K562 (cell line): ENCODE measurements at regions not wholly inside any gene's neighbourhood (a gene's known extent, or its start where the extent isn't known, plus 50 kb on each side); places are given as distances from the start of the nearest gene placed in this dataset.

Experiments
- ATAC-seq: fragments of 200-7000 bp; cut with Tn5 transposase; 3 replicates; pipeline ENCODE4 v1.9.1; 2020; ENCODE audit warnings: moderate library complexity
- BruUV-seq: library from RNA; stranded (reverse); fragments of 400-500 nt; replicated peaks from 2 replicates; lab custom pipeline; 2021; lab: Mats Ljungman, UMichigan
- CTCF ChIA-PET: fragments of 300-600 bp; formaldehyde crosslinking; extraction: SDS; loops from one replicate; lab custom pipeline; 2021; ENCODE audit warnings: low intra/inter-chr PET ratio; lab: Yijun Ruan, JAX
- POLR2A ChIA-PET: fragments of 300-600, 350-650 bp; sonication (Branson Sonifier 250); formaldehyde crosslinking; extraction: SDS; loops from one replicate; lab custom pipeline; 2021; ENCODE audit warnings: antibody characterized with exemption, inconsistent platforms; lab: Yijun Ruan, JAX
- DNase-seq, 4 experiments: peaks; one replicate each; pipeline versions ENCODE4 v3.0.0 to v3.0.0-alpha.2; 2011 to 2018; ENCODE audit warnings: low spot score in 3 of 4, mixed read lengths in 3 of 4; ENCODE audit errors: extremely low read depth in 1 of 4
- FAIRE-seq: peaks from 2 replicates; lab custom pipeline; 2011; peaks lifted over from hg19 to GRCh38; lab: Jason Lieb, UNC
- H2AFZ ChIP-seq: 2 replicates; pipeline ENCODE4 v1.6.0; 2011; ENCODE audit warnings: low read depth, low read length, control low read depth, inconsistent platforms
- H3K27ac ChIP-seq: fragments of 200-600 bp; 3 replicates; pipeline ENCODE4 v1.8.0; 2011; ENCODE audit warnings: low read depth, mild to moderate bottlenecking, control low read depth, inconsistent platforms, low read length, moderate library complexity, mixed read lengths; ENCODE audit errors: extremely low read depth
- H3K27me3 ChIP-seq, 2 experiments: fragments of 300-600 bp in 1 of 2; 2 replicates in 1 of 2; 3 replicates in 1 of 2; pipeline versions ENCODE4 v1.6.0 to v1.8.0; 2011; ENCODE audit warnings: inconsistent platforms in 2 of 2, low read length in 2 of 2, mild to moderate bottlenecking in 1 of 2, mixed read lengths in 1 of 2, moderate library complexity in 1 of 2; ENCODE audit not compliant: control insufficient read depth in 2 of 2, insufficient read depth in 2 of 2
- H3K36me3 ChIP-seq: fragments of 300-600 bp; 3 replicates; pipeline ENCODE4 v1.8.0; 2011; ENCODE audit warnings: mild to moderate bottlenecking, low read length, inconsistent platforms; ENCODE audit not compliant: control insufficient read depth, insufficient read depth
- H3K4me1 ChIP-seq, 2 experiments: fragments of 200-600 bp in 1 of 2; replicated peaks in 1 of 2; 2 replicates in 1 of 2; 3 replicates in 1 of 2; pipeline versions ENCODE4 v1.5.1 to v1.8.0; 2011; ENCODE audit warnings: inconsistent platforms in 2 of 2, low read length in 2 of 2, mild to moderate bottlenecking in 1 of 2, mixed read lengths in 1 of 2, moderate library complexity in 1 of 2; ENCODE audit not compliant: control insufficient read depth in 2 of 2, insufficient read depth in 2 of 2
- H3K4me2 ChIP-seq: 2 replicates; pipeline ENCODE4 v1.6.1; 2011; ENCODE audit warnings: low read length, control low read depth, inconsistent platforms, mixed read lengths; ENCODE audit not compliant: insufficient read depth
- H3K4me3 ChIP-seq: fragments of 200-600 bp; sonication (generic), shearing (Covaris generic); 2 replicates; pipeline ENCODE4 v1.5.1; 2016; ENCODE audit warnings: control low read depth, inconsistent platforms
- H3K79me2 ChIP-seq: fragments of 200-600 bp; 3 replicates; pipeline ENCODE4 v1.8.0; 2011; ENCODE audit warnings: low read length, inconsistent platforms; ENCODE audit not compliant: control insufficient read depth, insufficient read depth
- H3K9ac ChIP-seq, 2 experiments: 2 replicates each; pipeline versions ENCODE4 v1.6.0 to v1.6.1; 2011; ENCODE audit warnings: low read depth in 2 of 2, low read length in 2 of 2, control low read depth in 1 of 2, inconsistent platforms in 1 of 2, mild to moderate bottlenecking in 1 of 2, mixed read lengths in 1 of 2; ENCODE audit not compliant: insufficient read depth in 1 of 2
- H3K9me1 ChIP-seq: one replicate; pipeline ENCODE4 v1.6.0; 2011; ENCODE audit warnings: inconsistent platforms, mild to moderate bottlenecking, low read length, moderate library complexity; ENCODE audit not compliant: control insufficient read depth, insufficient read depth
- H3K9me3 ChIP-seq: replicated peaks from 2 replicates; pipeline ENCODE4 v1.5.1; 2011; ENCODE audit warnings: low read depth, low read length, inconsistent platforms; ENCODE audit not compliant: control insufficient read depth, insufficient read depth
- H4K20me1 ChIP-seq: replicated peaks from 2 replicates; pipeline ENCODE4 v1.6.1; 2011; ENCODE audit warnings: low read length, inconsistent platforms, mixed read lengths; ENCODE audit not compliant: control insufficient read depth, insufficient read depth
- CLOCK ChIP-seq: fragments of 250-450 bp; sonication (Bioruptor Pico); IDR thresholded peaks from 2 replicates; pipeline ENCODE4 v1.4.0; 2020; ENCODE audit warnings: mild to moderate bottlenecking, moderate library complexity, borderline replicate concordance
- MAZ ChIP-seq, 2 experiments: fragments of 450-650 bp in 1 of 2; sonication (generic) in 1 of 2; formaldehyde crosslinking; IDR thresholded peaks in 1 of 2; conservative IDR thresholded peaks in 1 of 2; 2 replicates each; pipeline versions ENCODE4 v1.4.0 to v1.5.0; 2020; ENCODE audit warnings: mild to moderate bottlenecking in 1 of 2, missing genetic modification reagents in 1 of 2
- MYBL2 ChIP-seq, 2 experiments: fragments of 450-650 bp in 1 of 2; sonication (generic) in 1 of 2; formaldehyde crosslinking in 1 of 2; IDR thresholded peaks; 2 replicates each; pipeline versions ENCODE4 v1.6.1 to v1.8.1; 2017 to 2022; ENCODE audit warnings: borderline replicate concordance in 1 of 2, inconsistent platforms in 1 of 2, low read depth in 1 of 2, mild to moderate bottlenecking in 1 of 2, missing genetic modification reagents in 1 of 2, moderate library complexity in 1 of 2
- NFIC ChIP-seq: fragments of 450-650 bp; IDR thresholded peaks from 2 replicates; pipeline ENCODE4 v1.6.1; 2017; ENCODE audit warnings: mild to moderate bottlenecking, inconsistent platforms
- PCBP1 ChIP-seq: fragments of 200-400 bp; formaldehyde crosslinking; IDR thresholded peaks from 2 replicates; pipeline ENCODE4 v1.6.1; 2018; ENCODE audit warnings: mild to moderate bottlenecking, low read depth, low read length; ENCODE audit not compliant: poor library complexity, severe bottlenecking
- RBM22 ChIP-seq: fragments of 200-400 bp; formaldehyde crosslinking; IDR thresholded peaks from 2 replicates; pipeline ENCODE4 v1.6.1; 2018; ENCODE audit warnings: low read length, low read depth; ENCODE audit not compliant: poor library complexity, severe bottlenecking
- SMAD2 ChIP-seq: fragments of 150-350 bp; IDR thresholded peaks from 2 replicates; pipeline ENCODE4 v1.6.1; 2014; ENCODE audit warnings: low read depth, mild to moderate bottlenecking, low read length
- TCF15 ChIP-seq: fragments of 250-450 bp; sonication (Bioruptor Pico); IDR thresholded peaks from 2 replicates; pipeline ENCODE4 v1.8.0; 2022; ENCODE audit warnings: moderate library complexity, mild to moderate bottlenecking, inconsistent platforms
- TEAD1 ChIP-seq, 2 experiments: fragments of 450-650 bp in 1 of 2; sonication (generic) in 1 of 2; formaldehyde crosslinking; IDR thresholded peaks; 2 replicates each; pipeline versions ENCODE4 v1.4.0 to v1.8.0; 2020 to 2022; ENCODE audit warnings: mild to moderate bottlenecking in 2 of 2, missing genetic modification reagents in 1 of 2
- ZNF3 ChIP-seq: fragments of 250-450 bp; sonication (Bioruptor Pico); IDR thresholded peaks from 2 replicates; pipeline ENCODE4 v1.5.0; 2021; ENCODE audit warnings: mild to moderate bottlenecking, moderate library complexity
- WGBS: fragments of 100-300 bp; shearing (Covaris generic); methylation state at CpG from one replicate; pipeline ENCODE4 v1.1.6; 2016; ENCODE audit warnings: low coverage, mixed read lengths; ENCODE audit not compliant: insufficient coverage; ENCODE audit errors: missing lambda C conversion rate; 5-methylcytosine and 5-hydroxymethylcytosine counted together
- in situ Hi-C: fragments of 300-500 bp; cut with MboI; formaldehyde crosslinking; loops from 4 replicates; pipeline ENCODE4 v1.15.0; 2018; ENCODE audit warnings: inconsistent platforms, mixed read lengths
- intact Hi-C: fragments of 100-400 bp; cut with micrococcal nuclease; formaldehyde crosslinking; loops from 2 replicates; pipeline ENCODE4 v1.14.2; 2022

- H4K20me1 ChIP-seq, result no peaks in the 10 kb centered on the region
- ChIA-PET POLR2A (no interaction called here), CTCF (no interaction called here)
- no peaks in the 10 kb centered on the region for H3K4me1 ChIP-seq
- H3K4me2 ChIP-seq, result no peak overlapping the region
- no peak overlapping the region for H2AFZ ChIP-seq
- in situ Hi-C loops (no loop called here), intact Hi-C loops (no loop called here)
- no peaks in the 10 kb centered on the region for H3K9me3 ChIP-seq
- no peaks in the 10 kb centered on the region for H3K79me2 ChIP-seq
- DNase-seq, result no peak
- no peaks in the 10 kb centered on the region for H3K36me3 ChIP-seq
- H3K4me3 ChIP-seq, result no peak overlapping the region
- H3K9me1 ChIP-seq, result no peaks in the 10 kb centered on the region
- no TSS peak for BruUV-seq
- H3K27ac ChIP-seq, result no peak overlapping the region
- no peak for ATAC-seq
- no peaks in the 10 kb centered on the region for H3K27me3 ChIP-seq
- 0% methylated on average over 2 of the region's 2 CpGs for WGBS
- no peak overlapping the region for H3K9ac ChIP-seq
- no peak for TF ChIP-seq MYBL2 (IDR thresholded peaks at IDR 0.05; ENCODE audit: low read depth)
- TF ChIP-seq MYBL2 (CRISPR knock-in tag; IDR thresholded peaks at IDR 0.05; ENCODE audit: borderline replicate concordance), result no peak
- TF ChIP-seq SMAD2, result no peak
- no peak for TF ChIP-seq ZNF3 (CRISPR knock-in tag)
- TF ChIP-seq MAZ (CRISPR knock-in tag; conservative IDR thresholded peaks at IDR 0.05 in 1 of 2, IDR thresholded peaks at IDR 0.05 in 1 of 2), result no peak
- FAIRE-seq, result no peak
These were observed 287.4 kb downstream of the PCDH17 start for GRCh38 chr13:57918913-57919312.

- DNase-seq, result no peak
- Histone ChIP-seq H2AFZ (no peak overlapping the region), H3K27ac (no peak overlapping the region), H3K9ac (no peak overlapping the region), H3K79me2 (no peaks in the 10 kb centered on the region), H3K9me3 (no peaks in the 10 kb centered on the region), H3K4me3 (no peak overlapping the region), H3K4me1 (no peaks in the 10 kb centered on the region), H4K20me1 (no peaks in the 10 kb centered on the region), H3K27me3 (no peaks in the 10 kb centered on the region), H3K4me2 (no peak overlapping the region), H3K36me3 (no peaks in the 10 kb centered on the region), H3K9me1 (no peaks in the 10 kb centered on the region)
- intact Hi-C loops, result no loop called here
- WGBS, result 0% methylated on average over 3 of the region's 3 CpGs
- CTCF ChIA-PET, result no interaction called here
- TF ChIP-seq CLOCK, result no peak
- TF ChIP-seq PCBP1, result no peak
- no peak for TF ChIP-seq TCF15 (CRISPR knock-in tag)
- no peak for TF ChIP-seq RBM22
- no peak for TF ChIP-seq TEAD1 (CRISPR knock-in tag; IDR thresholded peaks at IDR 0.05)
- no peak for TF ChIP-seq NFIC
- no TSS peak for BruUV-seq
- in situ Hi-C loops, result no loop called here
- ATAC-seq, result no peak
- POLR2A ChIA-PET, result no interaction called here
- FAIRE-seq, result no peak
These were observed 293.7 kb downstream of the PCDH17 start for GRCh38 chr13:57925250-57925649.
